Spleen (tissue), 7 donors: ENCODE measurements at regions not wholly inside any gene's neighbourhood (a gene's known extent, or its start where the extent isn't known, plus 50 kb on each side); places are given as distances from the start of the nearest gene placed in this dataset.

ENCODE experiments used
- POLR2A ChIP-seq, 3 donors: fragments of 450-650 bp; IDR thresholded peaks; one replicate each; pipeline ENCODE4 v1.5.1; 2017; ENCODE audit warnings: antibody characterized with exemption in 3 of 3, mild to moderate bottlenecking in 1 of 3
- TF ChIP-seq, protein P1 (sequence below), 11 experiments: fragments of 200-600 bp in 7 of 11; fragments of 450-650 bp in 4 of 11; sonication (generic) in 4 of 11; IDR thresholded peaks in 8 of 11; conservative IDR thresholded peaks in 3 of 11; 1 replicate in 7 of 11; 2 replicates in 4 of 11; pipeline versions ENCODE4 v1.4.0 to v1.8.0; 2016 to 2021; ENCODE audit warnings: antibody characterized with exemption in 11 of 11, inconsistent platforms in 4 of 11, mild to moderate bottlenecking in 1 of 11
- donor health status: DM: no; HTN: no; CAD: no; lungs with moderate emphysema.
- donor health status: DM: no; HTN: no; CAD: no.
- donor health status: DM: no; HTN: no; CAD: no.

- TF ChIP-seq POLR2A (IDR thresholded peaks at IDR 0.05), result no peak
- TF ChIP-seq, protein P1, sequence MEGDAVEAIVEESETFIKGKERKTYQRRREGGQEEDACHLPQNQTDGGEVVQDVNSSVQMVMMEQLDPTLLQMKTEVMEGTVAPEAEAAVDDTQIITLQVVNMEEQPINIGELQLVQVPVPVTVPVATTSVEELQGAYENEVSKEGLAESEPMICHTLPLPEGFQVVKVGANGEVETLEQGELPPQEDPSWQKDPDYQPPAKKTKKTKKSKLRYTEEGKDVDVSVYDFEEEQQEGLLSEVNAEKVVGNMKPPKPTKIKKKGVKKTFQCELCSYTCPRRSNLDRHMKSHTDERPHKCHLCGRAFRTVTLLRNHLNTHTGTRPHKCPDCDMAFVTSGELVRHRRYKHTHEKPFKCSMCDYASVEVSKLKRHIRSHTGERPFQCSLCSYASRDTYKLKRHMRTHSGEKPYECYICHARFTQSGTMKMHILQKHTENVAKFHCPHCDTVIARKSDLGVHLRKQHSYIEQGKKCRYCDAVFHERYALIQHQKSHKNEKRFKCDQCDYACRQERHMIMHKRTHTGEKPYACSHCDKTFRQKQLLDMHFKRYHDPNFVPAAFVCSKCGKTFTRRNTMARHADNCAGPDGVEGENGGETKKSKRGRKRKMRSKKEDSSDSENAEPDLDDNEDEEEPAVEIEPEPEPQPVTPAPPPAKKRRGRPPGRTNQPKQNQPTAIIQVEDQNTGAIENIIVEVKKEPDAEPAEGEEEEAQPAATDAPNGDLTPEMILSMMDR (IDR thresholded peaks at IDR 0.05 in 8 of 11, conservative IDR thresholded peaks at IDR 0.05 in 3 of 11), result no peak
Observed at GRCh38 chr14:49516286-49516685, 69.9 kb downstream of the RPS29 start.
